KMS-11 (cell line): ENCODE measurements at regions not wholly inside any gene's neighbourhood (a gene's known extent, or its start where the extent isn't known, plus 50 kb on each side); places are given as distances from the start of the nearest gene placed in this dataset.

Experiments
- H2AFZ ChIP-seq: fragments of 200-600 bp; sonication (generic); 2 replicates; pipeline ENCODE4 v1.6.1; 2016; ENCODE audit warnings: antibody characterized with exemption, mixed run types, low read depth
- H3K27ac ChIP-seq: fragments of 200-600 bp; sonication (generic); 2 replicates; pipeline ENCODE4 v1.6.1; 2016; ENCODE audit warnings: mild to moderate bottlenecking, mixed run types
- H3K27me3 ChIP-seq: fragments of 200-600 bp; sonication (generic); 2 replicates; pipeline ENCODE4 v1.6.1; 2017; ENCODE audit warnings: mild to moderate bottlenecking, low read depth, mixed run types, moderate library complexity; ENCODE audit not compliant: insufficient read depth
- H3K36me3 ChIP-seq: fragments of 200-600 bp; sonication (generic); 2 replicates; pipeline ENCODE4 v1.6.1; 2017; ENCODE audit warnings: mild to moderate bottlenecking, mixed run types; ENCODE audit not compliant: insufficient read depth
- H3K4me1 ChIP-seq: fragments of 200-600 bp; sonication (generic); 2 replicates; pipeline ENCODE4 v1.6.1; 2016; ENCODE audit warnings: mild to moderate bottlenecking, low read depth, mixed run types; ENCODE audit not compliant: poor library complexity, severe bottlenecking
- H3K4me2 ChIP-seq: fragments of 200-600 bp; sonication (generic); 2 replicates; pipeline ENCODE4 v1.7.0; 2016; ENCODE audit warnings: mild to moderate bottlenecking, mixed run types
- H3K4me3 ChIP-seq: fragments of 200-600 bp; sonication (generic); IDR thresholded peaks from 2 replicates; pipeline ENCODE4 v1.6.1; 2017; ENCODE audit warnings: low read depth, low read length, mixed read lengths; ENCODE audit not compliant: insufficient read depth
- H3K79me2 ChIP-seq: fragments of 200-600 bp; sonication (generic); 2 replicates; pipeline ENCODE4 v1.6.1; 2016; ENCODE audit warnings: low read depth, mixed run types; ENCODE audit not compliant: insufficient read depth
- H3K9ac ChIP-seq: fragments of 200-600 bp; sonication (generic); 2 replicates; pipeline ENCODE4 v1.6.1; 2016; ENCODE audit warnings: mild to moderate bottlenecking, mixed run types
- H4K20me1 ChIP-seq: fragments of 200-600 bp; sonication (generic); 2 replicates; pipeline ENCODE4 v1.6.1; 2016; ENCODE audit warnings: mild to moderate bottlenecking, mixed run types; ENCODE audit not compliant: insufficient read depth
- CTCF ChIP-seq: fragments of 200-600 bp; sonication (generic); conservative IDR thresholded peaks from 2 replicates; pipeline ENCODE4 v1.6.1; 2017; ENCODE audit warnings: low read depth, mild to moderate bottlenecking, antibody characterized with exemption, low read length, moderate library complexity, mixed read lengths

- Histone ChIP-seq H3K9ac (no peak overlapping the region), H3K36me3 (no peaks in the 10 kb centered on the region), H3K27ac (no peak overlapping the region), H3K4me3 (no peak overlapping the region), H3K79me2 (no peaks in the 10 kb centered on the region), H4K20me1 (no peaks in the 10 kb centered on the region), H3K27me3 (no peaks in the 10 kb centered on the region), H3K4me2 (no peak overlapping the region), H3K4me1 (no peaks in the 10 kb centered on the region), H2AFZ (no peak overlapping the region)
- no peak for TF ChIP-seq CTCF
These were observed 125.6 kb downstream of the TSN start for GRCh38 chr2:121881038-121881437.

DNA sequence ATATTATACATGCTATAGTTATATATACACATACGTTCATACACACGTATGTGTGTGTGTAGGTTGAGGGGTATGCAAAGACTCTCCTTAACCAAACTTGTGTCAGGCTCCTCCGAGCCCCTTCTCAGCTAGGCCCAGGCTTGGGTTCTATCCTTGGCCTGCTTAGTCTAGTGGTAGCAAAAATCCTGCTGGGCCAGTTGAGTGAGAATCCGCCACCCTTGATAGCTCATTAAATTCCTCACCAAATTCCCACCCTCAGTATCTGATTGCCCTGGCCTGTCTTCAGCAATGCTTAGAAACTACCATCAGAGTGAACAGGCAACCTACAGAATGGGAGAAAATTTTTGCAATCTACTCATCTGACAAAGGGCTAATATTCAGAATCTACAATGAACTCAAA lies 126.5 kb downstream of the TSN start:
- Histone ChIP-seq H3K4me3 (no peak overlapping the region), H3K79me2 (no peaks in the 10 kb centered on the region), H4K20me1 (no peaks in the 10 kb centered on the region), H3K4me1 (no peaks in the 10 kb centered on the region), H3K27ac (no peak overlapping the region), H3K27me3 (no peaks in the 10 kb centered on the region), H3K4me2 (no peak overlapping the region), H2AFZ (no peak overlapping the region), H3K9ac (no peak overlapping the region), H3K36me3 (no peaks in the 10 kb centered on the region)
- TF ChIP-seq CTCF: no peak

DNA sequence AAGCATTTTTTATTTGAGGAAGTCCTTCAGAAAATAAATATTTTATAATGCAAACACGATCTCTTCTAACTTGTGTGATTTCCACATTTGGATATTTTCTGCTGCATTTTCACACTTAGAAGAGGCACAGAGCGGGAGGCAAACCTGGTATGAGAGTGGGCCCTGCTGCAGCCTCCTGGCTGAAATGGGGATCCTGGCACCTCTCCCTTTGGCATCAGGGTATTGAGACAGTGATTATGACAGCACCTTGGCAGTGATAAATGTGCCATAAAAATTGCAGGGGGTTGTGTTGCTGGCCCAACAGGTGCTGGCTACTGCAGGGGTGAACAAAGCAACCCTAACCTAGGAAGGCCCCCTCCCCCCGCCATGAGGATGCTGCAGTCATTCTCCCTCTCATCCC lies 128.6 kb downstream of the TSN start:
- no peak overlapping the region for H3K9ac ChIP-seq

DNA sequence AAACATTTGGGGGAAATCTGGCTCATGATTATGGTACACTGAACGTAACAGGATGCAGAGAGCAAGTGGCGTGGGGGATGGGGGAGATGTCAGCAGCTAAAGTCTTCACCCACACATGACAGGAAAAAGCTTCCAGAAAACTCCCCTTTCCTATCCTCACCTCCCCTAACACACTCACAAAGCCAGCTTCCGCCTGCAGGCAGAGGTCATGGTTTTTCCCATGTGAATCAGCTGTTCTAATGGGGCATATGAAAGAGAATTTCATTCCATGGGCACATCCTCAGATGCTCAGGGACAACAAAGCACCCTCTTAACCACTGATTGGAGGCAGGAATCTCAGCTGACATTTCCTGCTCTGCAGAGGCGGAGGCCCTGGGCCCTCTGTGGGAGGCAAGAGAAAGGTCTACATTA lies 129.1 kb downstream of the TSN start:
- Histone ChIP-seq H3K79me2 (no peaks in the 10 kb centered on the region), H3K27me3 (no peaks in the 10 kb centered on the region), H3K4me1 (no peaks in the 10 kb centered on the region), H3K27ac (no peak overlapping the region), H3K4me3 (no peak overlapping the region), H3K4me2 (no peak overlapping the region), H3K9ac (no peak overlapping the region), H3K36me3 (no peaks in the 10 kb centered on the region), H4K20me1 (no peaks in the 10 kb centered on the region), H2AFZ (no peak overlapping the region)
- no peak for TF ChIP-seq CTCF

More for the DNA sequence above, 128.6 kb downstream of the TSN start:
- no peak overlapping the region for H3K27ac ChIP-seq
- no peak overlapping the region for H2AFZ ChIP-seq
- H3K27me3 ChIP-seq: no peaks in the 10 kb centered on the region
- H3K36me3 ChIP-seq: no peaks in the 10 kb centered on the region
- H3K4me3 ChIP-seq: no peak overlapping the region
- H3K4me2 ChIP-seq: no peak overlapping the region
- H3K4me1 ChIP-seq: no peaks in the 10 kb centered on the region
- no peak for TF ChIP-seq CTCF
- H3K79me2 ChIP-seq: no peaks in the 10 kb centered on the region
- H4K20me1 ChIP-seq: no peaks in the 10 kb centered on the region

GRCh38 chr2:121886059-121886458 lies 130.6 kb downstream of the TSN start:
- Histone ChIP-seq H3K79me2 (no peaks in the 10 kb centered on the region), H3K4me2 (no peak overlapping the region), H3K27ac (no peak overlapping the region), H3K36me3 (no peaks in the 10 kb centered on the region), H3K4me1 (no peaks in the 10 kb centered on the region), H3K4me3 (no peak overlapping the region), H4K20me1 (no peaks in the 10 kb centered on the region), H2AFZ (no peak overlapping the region), H3K9ac (no peak overlapping the region), H3K27me3 (no peaks in the 10 kb centered on the region)
- no peak for TF ChIP-seq CTCF
